RKO (cell line): ENCODE measurements at regions not wholly inside any gene's neighbourhood (a gene's known extent, or its start where the extent isn't known, plus 50 kb on each side); places are given as distances from the start of the nearest gene placed in this dataset.
A peak's percentile ranks its signal among the peaks of the same experiment; 100 is the strongest.

Experiments used
- DNase-seq: peaks from one replicate; pipeline ENCODE4 v3.0.0-alpha.2; 2016; ENCODE audit warnings: low spot score

DNA sequence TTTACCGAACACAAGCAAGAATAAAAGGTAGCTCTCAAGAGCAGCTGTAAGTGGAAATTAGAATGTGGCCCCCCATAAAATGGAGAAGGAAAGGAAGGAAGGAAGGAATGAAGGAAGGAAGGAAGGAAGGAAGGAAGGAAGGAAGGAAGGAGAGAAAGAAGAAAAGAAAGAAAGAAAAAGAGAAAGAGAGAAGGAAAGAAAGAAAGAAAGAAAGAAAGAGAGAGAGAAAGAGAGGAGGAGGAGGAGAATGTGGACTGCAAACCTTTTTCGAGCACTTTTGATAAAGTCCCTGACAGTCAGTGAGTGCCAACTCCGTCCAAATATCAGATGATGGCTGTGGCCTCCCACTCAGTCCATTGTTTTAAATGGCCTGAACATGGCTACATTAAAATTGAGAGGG, 53.8 kb upstream of the SNX2 start:
- no peak for DNase-seq

DNA sequence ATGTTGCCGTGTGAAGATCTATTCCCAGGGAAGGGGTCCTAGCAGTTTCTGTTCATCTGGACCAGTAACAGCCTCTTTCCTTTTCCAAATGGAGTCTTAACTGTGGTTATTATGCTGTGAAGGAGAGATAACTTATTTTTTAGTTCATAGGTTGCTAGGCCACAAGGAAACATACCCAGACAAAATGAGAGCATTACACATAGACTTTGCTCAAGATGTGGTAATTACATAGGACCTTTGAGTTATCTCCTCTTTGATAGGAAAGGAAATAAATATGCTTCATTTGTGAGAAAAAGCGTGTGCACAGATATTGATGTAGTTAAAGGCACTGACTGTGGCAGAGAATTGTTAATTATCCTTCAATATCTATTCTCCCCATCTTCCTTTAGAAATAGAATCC, 52.5 kb upstream of the SNX2 start:
- DNase-seq, result no peak

DNA sequence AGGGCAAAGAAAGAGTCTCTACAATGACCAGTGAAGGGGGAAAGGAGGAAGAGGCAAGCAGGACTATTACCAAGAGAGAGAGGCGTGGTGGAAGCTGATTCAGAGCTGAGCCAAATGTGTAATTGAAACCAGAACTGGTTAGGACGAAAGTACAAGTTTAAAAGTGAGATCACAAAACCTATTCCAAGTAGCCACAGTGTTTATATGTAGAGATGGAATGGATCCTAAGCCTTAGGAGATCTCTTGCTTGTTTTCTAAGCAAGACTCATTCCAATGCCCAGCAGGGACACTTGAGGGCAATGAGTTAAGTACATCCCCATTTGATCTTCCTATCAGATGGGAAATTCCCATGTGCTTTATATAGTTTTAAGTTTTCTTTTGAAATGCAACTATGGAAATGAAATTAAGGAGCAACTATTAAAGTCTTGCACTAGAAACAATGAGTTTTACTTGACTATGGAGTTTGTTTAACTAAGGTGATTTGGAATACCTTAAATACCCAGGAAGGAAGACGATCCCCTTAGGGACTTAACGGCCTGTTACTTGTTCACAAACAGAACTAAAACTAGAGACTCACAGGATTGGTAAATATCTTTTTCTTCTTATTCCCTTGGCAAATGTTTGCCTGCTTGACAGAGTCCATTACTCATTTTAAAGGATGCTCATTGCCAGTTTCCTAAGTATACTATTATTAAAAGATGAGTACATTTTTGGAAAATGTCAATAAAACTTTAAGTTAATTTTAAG, 51.1 kb upstream of the SNX2 start:
- peak; percentile 14 for DNase-seq
